IPS-NIHi7 (cell line): ENCODE measurements at regions not wholly inside any gene's neighbourhood (a gene's known extent, or its start where the extent isn't known, plus 50 kb on each side); places are given as distances from the start of the nearest gene placed in this dataset.

Source experiments
- DNase-seq: peaks from one replicate; pipeline ENCODE4 v3.0.0; 2012; ENCODE audit warnings: mixed read lengths; ENCODE audit errors: extremely low spot score

DNA sequence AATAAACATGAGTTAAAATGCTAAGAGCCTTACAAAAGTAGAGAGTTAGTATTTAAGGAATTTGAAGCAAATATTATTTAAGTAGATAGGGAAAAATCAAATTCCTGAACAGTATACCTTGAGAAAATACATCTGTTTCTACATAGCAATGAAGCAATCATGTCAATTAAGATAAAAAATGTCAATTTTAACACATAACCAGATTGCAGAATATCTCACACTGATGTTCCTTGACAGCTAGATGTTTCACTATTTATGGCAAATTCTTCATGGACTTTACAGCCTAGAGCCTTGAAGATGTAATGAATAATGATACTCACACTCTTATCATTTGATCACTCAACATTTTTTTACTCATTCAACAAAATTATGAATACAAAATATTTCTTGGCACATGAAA is 708.2 kb upstream of the PTPRD start:
- no peak for DNase-seq

DNA sequence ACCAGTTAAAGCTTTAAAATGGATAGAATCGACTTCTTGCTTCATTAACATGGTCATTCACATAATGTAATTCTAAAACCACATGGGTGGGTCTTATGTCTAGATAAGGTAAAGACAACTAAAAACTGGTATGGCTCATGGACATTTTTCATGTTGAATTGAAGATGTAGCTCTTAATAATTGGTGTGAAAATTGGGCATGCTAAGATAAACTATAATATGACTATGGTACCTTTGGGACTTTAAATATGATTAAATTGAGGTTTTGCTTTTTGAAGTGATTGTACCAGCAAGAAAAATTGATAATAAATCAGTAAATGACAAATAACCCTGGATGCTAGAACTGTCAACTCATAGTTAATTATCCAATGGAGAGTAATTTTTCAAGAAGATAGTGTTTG is 710.7 kb upstream of the PTPRD start:
- DNase-seq = no peak

DNA sequence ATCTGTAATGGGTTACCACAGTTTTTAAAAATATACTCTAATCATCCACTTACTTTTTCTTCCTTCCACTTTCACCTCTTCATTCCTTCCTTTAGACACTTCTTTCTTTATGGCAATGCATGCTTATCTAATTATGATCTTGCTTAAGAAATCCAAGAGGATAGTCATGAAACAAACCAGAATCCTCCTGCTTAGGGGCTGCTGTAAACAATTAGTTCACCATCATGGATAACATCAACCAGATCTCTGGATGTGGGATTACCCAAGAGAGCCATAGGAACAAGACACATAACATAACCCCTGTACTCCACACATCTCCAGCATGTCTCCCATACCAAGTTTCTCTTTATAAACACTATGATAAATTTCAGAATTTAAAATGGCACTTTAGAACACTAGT is 713.4 kb upstream of the PTPRD start:
- no peak for DNase-seq

DNA sequence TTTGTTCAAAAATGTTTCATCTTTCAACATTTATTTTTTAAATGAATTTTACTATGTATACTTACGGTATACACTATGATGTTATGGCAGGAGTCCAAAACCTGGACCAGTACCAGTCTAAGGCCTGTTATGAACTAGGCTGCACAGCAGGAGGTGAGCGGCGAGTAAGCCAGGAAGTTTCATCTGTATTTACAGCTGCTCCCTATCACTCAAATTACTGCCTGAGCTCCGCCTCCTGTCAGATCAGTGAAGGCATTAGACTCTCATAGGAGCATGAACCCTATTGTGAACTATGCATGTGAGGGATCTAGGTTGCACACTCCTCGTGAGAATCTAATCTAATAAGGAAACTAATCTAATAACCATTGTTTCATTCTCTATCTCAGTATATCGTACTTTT is 715.5 kb upstream of the PTPRD start:
- no peak for DNase-seq

DNA sequence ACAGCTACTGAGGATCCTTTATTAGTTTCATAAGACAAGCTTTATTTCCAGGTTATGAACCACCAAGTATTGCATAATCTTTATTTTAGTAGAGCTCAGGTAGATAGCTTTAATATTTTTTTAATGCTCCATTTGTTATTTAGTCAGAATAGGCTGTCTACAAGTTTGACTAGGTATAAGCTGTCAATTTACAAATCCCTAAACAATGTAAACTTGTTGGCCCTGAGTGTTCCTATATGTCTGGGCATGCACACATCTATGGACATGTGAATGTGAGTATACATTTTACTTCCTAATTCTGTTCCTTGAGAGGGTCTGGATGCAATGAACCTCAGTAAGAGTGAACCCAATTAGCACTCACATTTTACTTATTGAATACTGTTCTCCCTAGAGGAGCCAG is 722.2 kb upstream of the PTPRD start:
- no peak for DNase-seq

DNA sequence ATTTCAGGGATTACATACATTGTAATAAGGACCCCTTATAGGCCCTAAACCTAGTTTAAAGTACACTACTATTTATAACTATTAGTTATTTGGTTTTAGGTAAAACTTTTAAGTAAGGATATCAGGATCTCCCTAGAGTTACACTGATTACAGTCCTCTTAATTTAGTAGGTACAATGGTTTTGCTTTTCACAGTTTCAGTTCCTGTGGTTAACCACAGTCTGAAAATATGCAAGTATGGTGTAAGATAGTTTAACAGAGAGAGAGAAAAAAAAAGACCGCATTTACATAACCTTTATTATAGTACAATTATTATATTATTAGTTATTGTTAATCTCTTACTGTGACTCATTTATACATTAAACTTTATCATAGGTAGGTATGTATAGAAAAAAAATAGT is 725.3 kb upstream of the PTPRD start:
- no peak for DNase-seq

DNA sequence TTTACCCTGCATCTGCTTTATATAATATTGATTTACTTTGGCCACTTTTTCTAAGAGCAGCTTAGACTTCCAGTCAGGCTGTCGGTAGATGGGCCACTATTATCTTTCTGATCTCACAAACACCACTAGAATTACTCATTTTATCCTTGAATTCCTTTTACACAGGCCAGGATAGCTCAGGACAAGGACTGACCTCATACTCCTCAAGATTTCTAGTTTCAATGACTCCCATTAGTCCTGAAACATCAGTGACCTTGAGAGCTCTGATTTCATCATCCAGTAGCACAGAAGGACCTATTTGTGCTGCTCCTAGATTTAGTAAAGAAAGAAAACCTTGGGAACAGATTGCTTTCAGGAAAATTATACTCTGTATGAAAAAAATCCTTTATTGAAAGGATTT is 727.9 kb upstream of the PTPRD start:
- DNase-seq = no peak

DNA sequence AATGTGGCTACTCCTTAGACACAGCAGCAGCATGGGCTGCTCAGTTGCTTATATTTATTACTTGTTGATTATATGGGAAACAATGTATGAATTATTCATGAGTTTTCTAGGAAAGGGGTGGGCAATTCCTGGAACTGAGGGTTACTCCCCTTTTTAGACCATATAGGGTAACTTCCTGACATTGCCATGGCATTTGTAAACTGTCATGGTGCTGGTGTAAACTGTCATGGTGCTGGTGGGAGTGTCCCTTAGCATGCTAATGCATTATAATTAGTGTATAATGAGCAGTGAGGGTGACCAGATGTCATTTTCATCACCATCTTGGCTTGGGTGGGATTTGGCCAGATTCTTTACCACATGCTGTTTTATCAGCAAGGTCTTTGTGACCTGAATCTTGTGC is 734.6 kb upstream of the PTPRD start:
- DNase-seq = no peak

DNA sequence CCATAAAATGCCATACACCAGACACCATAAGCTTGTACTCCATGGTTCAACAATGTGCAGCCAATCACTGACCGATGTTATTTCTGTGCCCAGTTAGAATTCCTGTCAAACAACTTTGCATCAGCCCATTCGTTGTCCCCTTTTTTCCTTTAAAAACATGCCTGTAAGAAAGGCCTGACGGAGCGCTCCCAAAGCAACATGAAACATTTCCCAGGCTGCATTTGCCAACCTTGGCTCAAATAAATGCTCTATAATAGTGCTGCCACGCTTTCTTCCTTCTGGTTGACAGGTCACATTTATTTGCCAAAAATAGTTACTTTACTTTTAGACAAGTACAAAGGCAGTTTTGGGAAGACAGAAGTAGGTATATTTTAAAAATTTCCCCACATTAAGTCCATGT is 735.6 kb upstream of the PTPRD start:
- no peak for DNase-seq

DNA sequence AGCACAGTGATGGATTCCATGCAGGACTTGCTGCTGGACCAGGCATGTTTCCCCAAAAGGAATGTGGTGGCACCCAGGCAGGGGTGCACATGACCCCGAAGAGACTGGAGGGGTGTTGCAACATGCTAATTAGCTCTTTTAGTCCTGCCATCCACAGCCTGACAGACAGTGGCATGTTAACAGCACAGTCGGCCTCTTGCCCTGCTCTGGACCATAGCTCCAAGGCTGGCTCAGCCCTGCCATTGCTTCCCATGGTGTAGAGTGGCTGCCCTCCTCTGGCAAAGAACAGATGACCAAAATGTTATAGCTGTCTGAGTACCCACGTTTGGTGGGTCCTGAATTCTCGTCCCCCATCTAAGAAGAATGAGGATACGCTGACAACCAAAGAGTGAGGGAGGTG is 736.4 kb upstream of the PTPRD start:
- DNase-seq = no peak

DNA sequence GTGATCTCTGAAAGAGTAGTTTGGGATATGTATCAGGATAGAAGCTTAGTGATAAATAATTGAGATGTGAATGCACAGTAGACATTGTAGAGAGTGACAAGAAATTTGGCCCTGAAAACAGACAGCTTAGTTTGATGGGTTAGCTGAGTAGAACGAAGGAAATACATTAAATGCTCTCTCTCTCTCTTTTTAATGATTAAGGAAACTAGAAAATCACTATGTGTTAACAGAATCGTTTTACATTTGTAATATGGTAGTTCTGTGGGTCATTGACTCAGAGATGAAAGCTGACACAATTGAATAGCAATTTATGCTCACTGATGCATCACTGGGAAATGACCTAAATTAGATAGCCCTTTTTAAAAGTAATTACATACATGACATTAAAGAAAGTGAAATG is 739.8 kb upstream of the PTPRD start:
- DNase-seq = no peak

DNA sequence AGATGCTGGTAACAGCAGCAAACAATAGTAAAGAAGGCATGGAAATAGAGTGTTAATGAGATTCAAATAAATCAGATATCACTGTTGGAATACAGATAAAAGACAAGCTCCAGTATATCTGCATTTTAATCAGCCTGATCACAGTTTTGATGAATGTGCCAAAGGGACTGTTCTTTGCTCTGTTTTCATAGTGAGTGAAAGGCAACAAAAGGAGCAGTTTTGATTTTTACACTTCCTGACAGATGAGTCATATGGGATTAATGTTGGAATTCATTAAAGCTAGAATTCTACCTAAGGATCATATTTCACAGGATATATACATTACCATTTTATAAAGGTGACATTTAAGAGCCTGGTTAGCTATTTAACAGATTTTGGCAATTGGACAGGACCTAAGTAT is 743.3 kb upstream of the PTPRD start:
- DNase-seq = no peak

DNA sequence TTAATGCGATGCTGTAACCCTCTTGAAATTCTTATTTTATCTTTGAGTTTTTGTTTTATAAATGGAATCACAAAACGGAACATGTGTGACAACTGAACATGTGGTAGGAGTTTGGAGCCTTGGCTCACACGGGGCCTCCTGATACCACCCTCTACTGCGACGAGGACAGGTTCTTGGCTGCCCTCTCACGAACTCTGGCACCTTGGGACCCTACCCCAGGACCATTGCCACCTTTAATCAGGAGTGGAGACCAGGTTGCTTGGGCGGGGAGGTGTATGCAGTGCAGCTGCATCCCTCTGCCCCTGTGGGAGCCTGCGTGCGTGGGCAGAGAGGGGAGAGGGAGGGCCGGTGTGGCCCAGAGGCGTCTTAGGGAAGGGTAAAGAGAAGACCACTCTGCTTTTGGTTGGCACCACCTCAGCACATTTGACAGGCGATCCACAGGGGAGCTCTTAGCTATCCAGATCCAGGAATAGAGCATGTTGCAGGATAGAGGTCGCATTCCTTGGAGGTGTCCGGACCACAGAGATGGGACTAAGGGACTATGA is 753.9 kb upstream of the PTPRD start:
- no peak for DNase-seq

DNA sequence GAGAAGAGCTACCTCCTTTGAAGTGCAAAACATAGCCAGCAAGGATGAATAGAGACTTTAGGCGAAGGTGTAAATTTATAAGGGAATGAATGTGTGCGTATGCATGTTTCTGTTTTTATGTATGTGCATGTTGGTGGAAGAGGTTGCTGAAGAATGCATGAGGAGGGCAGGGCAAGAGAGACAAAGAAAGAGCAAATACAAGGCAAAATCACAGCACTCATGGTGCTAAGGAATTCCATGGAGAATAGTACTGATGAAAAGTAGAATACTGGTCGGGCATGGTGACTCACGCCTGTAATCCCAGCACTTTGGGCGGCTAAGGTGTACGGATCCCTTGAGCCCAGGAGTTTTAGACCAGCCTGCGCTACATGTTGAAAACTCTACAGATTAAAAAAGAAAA is 762.1 kb upstream of the PTPRD start:
- DNase-seq = peak; percentile 10

DNA sequence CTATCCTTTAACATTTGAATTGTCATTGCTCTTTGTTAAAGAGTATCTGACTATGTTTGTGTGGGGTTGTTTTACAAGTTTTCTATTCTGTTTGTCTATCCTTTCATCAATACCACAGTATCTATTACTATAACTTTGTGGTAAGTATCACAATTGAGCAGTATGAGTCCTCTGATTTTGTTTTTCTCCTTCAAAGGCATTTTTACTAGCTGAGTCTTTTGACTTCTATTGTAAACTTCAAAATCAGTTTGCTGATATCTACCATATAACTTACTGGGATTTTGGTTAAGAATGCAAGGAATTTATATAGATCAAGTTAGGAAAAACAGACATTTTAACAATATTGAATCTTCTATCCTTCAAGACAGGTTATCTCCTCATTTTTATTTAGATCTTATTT is 789.8 kb upstream of the PTPRD start:
- DNase-seq = no peak

DNA sequence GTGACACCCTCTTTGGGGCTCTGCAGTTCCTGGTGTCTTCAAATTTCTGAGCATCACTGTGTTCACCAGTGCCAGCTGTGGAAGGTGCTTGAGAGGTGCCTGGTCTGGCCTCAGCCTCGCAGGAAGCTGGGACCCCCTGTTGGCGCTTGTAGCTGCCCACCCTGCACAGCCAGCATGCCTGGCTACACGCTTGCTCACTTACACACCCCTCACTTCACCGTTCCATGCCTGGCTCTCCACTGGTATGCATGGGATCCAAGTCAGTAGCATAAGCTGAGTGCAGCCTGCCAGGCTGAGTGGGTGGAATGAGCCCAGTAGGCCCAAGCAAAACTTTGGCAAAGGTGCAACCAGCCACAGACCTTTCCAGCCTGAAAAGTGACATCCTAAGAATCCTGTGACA is 801.4 kb upstream of the PTPRD start:
- no peak for DNase-seq

DNA sequence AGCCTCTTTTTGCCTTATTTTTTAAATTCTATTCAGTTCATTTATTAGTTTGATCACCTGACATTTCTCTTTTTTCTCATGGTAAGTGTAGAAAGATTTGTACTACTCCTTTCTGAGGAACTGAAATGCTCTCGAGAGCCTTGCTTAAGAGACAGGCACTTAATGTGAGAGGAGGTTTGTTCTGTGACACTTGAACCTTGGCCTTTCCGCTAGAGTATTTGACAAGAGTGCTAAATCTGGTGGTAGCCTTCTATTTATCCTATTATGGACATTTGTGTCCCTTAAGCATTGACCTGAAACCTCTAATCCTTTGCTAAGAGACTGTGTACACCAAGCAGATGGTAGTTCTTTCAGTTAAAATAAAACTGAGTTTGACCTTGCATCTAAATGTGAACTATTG is 805.0 kb upstream of the PTPRD start:
- no peak for DNase-seq

DNA sequence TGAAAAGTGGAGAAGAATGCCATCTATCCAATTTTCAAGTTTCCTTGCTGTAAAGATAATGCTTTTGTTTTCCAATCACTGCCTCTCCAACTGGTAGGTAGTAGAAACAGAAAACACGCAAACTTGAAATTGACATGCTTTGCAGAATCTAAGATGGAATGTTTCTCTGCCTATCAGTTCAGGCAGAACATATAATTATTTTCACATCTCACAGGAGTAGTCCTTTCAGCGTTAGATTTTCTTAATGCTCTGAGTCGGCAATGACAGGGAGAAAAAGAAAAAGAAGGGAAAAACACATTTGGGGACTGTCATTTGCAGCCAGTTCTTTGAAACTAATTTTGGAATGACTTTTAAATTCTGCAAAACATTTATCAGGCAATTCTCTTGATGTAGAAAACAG is 818.7 kb upstream of the PTPRD start:
- no peak for DNase-seq

DNA sequence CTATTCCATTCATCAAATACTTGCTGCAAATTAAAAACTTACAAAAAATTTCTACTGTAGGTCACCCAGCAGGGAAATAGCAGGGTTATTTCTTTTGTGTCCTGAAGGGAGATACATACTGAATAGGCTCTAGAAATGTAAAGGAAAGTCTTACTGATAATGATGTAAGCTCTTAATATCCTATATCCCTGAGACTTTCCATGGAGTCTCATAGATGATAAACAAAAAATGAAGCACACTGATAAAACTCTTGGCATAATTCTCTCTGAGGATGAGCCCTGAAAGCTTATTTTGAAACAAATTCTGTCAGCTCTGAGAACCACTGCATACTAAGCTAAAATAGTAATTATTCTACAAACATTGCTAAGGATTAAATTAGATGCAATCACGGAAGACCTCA is 819.6 kb upstream of the PTPRD start:
- DNase-seq = no peak

DNA sequence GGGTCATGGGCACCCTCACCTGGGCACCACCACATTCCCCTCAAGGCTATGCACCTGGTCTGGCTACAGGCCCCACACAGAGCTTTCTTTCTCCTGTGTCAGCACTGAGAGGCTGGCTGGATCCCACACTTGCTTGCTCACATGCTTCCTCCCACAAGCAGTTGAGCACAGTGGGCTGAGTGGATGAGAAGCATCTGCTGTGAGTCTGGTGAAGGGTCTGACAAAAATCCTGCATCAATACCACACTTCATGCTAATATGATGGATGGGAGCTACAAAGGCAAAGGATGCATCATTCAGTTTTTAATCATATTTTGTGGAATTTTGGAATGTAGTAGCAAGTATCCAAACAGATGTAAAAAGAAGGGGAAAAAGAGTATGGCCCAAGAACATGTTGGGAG is 830.8 kb upstream of the PTPRD start:
- no peak for DNase-seq

DNA sequence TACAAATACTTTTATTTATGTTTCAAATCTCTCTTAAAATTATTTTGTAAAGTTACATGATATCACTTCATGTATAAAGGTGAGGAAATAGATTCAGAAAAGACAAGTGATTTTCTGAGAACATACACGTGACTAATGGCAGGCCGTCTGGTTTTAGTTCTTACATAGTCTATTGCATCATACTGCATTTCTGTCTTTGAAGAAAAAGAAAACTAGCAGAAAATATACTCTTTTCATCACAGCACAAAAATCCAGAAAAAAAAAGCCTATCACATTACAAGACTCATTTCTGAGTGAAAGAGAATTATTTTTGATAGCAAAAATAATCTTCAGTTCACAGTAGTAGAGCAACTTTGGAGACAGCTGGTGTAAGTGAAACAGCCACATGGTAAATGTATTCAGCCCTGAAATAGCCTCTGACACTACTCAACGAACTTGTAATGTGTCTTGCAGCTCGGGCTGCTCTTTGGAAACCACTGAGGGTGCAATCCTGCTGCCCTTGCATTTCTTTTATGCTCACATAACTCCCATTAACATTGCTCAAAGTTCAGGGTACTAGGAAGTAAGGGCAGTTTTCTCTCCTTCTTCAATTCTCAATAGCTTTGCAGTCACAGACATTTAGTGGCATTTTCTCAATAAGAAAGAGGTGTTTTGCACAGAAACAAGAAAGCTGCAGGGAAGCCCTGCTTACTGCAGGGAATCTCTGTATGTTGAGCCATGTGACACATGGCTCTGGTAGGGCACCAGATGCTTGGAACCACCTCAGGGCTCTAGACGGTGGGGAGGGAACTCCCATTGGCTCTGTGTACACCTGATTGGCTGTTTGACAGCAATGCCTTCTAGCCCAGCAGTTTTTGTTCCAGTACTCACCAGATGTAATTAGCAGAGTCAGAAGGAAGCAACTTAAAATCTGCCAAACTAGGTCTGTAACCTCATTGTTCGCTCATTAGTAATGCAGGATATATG is 845.3 kb upstream of the PTPRD start:
- DNase-seq = peak; percentile 52

DNA sequence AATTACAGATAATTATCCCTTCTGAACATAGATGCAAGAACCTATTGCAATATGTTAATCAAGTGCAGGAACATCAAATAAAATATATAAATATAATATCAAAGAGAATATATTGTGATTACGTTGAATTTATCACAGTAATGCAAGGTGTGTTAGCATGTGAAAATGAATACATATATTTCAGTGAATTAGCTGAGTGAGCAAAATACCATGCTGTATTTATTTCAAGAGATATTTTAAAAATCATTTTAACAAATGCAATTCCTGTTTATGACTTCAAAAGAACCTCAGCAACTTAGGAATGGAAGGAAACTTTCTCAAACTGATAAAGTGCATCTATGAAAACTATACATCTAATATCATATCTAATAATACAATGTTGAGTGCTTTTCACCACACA is 856.9 kb upstream of the PTPRD start:
- DNase-seq = no peak

DNA sequence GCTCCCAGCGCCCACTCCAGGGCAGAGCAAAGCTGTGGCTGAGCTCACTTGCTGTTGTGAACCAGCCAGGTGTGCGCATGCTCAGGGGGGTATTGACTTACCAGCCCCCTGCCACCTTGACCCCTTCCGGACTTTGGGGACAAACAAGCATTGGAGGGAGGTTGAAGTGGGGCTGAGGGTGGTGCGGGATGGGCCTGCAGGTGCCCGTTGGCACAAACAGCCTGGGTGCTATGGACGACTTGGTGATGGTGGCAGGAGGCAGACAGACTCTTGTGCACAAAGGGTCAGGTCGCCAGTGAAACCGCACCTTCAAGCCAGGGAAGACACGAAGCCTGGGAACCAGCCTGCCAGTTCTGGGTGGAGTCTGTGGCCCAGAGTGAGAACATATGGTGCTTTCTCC is 858.5 kb upstream of the PTPRD start:
- no peak for DNase-seq

DNA sequence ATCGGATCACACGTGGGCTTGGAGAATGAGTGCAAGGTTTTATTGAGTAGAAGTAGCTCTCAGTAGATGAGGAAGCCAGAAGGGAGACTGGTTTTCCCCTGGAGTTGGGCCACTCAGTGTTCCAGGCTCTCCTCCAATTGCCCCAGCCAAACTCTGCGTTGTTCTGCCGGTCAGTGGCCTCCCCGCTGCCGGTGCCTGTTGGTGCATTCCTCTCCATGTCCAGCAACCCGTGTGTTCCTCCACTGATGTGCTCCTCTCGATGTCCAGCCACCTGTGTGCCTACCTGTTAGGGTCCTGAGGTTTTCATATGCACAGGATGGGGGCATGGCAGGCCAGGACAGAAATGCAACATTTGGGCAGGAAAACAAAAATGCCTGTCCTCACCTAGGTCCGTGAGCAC is 888.0 kb upstream of the PTPRD start:
- no peak for DNase-seq
